Esophagus muscularis mucosa (tissue), 3 donors: ENCODE measurements at regions not wholly inside any gene's neighbourhood (a gene's known extent, or its start where the extent isn't known, plus 50 kb on each side); places are given as distances from the start of the nearest gene placed in this dataset.

Source experiments
- POLR2A ChIP-seq: fragments of 450-650 bp; IDR thresholded peaks from one replicate; pipeline ENCODE4 v1.6.1; 2017; ENCODE audit warnings: antibody characterized with exemption, moderate library complexity, mild to moderate bottlenecking, low read depth
- TF ChIP-seq, protein P1 (sequence below), 3 experiments: fragments of 200-600 bp in 2 of 3; fragments of 450-650 bp in 1 of 3; sonication (generic) in 2 of 3; IDR thresholded peaks; one replicate each; pipeline ENCODE4 v1.5.1; 2017 to 2019; ENCODE audit warnings: antibody characterized with exemption in 3 of 3, mild to moderate bottlenecking in 2 of 3, moderate library complexity in 1 of 3

DNA sequence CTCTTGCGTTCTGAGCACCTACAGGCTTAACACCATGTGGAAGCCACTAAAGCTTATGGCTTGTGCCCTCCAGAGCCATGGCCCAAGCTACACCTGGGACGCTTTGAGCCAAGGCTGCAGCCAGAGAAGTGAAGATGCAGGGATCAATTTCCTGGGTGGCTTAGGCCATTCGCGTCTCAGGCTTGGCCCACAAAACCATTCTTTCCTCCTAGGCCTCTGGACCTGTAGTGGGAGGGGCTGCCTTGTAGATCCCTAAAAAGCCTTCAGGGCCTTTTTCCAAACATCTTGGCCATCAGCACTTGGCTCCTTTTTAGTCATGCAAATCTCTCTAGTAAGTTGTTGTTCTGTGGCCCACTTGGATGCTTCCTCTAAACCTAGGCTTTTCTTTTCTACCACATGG, 401.7 kb upstream of the RUNX1 start:
- TF ChIP-seq, protein P1, sequence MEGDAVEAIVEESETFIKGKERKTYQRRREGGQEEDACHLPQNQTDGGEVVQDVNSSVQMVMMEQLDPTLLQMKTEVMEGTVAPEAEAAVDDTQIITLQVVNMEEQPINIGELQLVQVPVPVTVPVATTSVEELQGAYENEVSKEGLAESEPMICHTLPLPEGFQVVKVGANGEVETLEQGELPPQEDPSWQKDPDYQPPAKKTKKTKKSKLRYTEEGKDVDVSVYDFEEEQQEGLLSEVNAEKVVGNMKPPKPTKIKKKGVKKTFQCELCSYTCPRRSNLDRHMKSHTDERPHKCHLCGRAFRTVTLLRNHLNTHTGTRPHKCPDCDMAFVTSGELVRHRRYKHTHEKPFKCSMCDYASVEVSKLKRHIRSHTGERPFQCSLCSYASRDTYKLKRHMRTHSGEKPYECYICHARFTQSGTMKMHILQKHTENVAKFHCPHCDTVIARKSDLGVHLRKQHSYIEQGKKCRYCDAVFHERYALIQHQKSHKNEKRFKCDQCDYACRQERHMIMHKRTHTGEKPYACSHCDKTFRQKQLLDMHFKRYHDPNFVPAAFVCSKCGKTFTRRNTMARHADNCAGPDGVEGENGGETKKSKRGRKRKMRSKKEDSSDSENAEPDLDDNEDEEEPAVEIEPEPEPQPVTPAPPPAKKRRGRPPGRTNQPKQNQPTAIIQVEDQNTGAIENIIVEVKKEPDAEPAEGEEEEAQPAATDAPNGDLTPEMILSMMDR (IDR thresholded peaks at IDR 0.05), result no peak
- no peak for TF ChIP-seq POLR2A
